ENCODE measurements at regions not wholly inside any gene's neighbourhood (a gene's known extent, or its start where the extent isn't known, plus 50 kb on each side); places are given as distances from the start of the nearest gene placed in this dataset.

- intact Hi-C loops (cut with micrococcal nuclease) = no loop called here
Observed at GRCh38 chr13:78309497-78310180, 293.7 kb downstream of the POU4F1 start.

GRCh38 chr13:78306519-78307206 is 296.7 kb downstream of the POU4F1 start:
- no peak for DNase-seq
- H2AFZ ChIP-seq (ENCODE audit: insufficient read depth, low read depth, low read length, poor library complexity, severe bottlenecking) = no peak overlapping the region
- no peak overlapping the region for H3K9ac ChIP-seq (ENCODE audit: insufficient read depth, low read length, poor library complexity, severe bottlenecking)
- H3K27me3 Mint-ChIP-seq (ENCODE audit: low read depth in 3 of 3) = peaks cover 0 to 3% (median 2%) of the 10 kb centered on the region in 3 donors
- H3K4me1 ChIP-seq (ENCODE audit: control insufficient read depth in 1 of 2, insufficient read depth in 2 of 2, low read length in 2 of 2) = no peaks in the 10 kb centered on the region
- H3K9me3 Mint-ChIP-seq = no peaks in the 10 kb centered on the region
- WGBS (ENCODE audit: insufficient coverage) = no CpG with 5 or more reads among the region's 3 CpGs
- no peaks in the 10 kb centered on the region for H3K79me2 ChIP-seq (ENCODE audit: insufficient read depth, low read length)
- no peak for TF ChIP-seq CTCF (IDR thresholded peaks at IDR 0.05)
- no peaks in the 10 kb centered on the region for H4K20me1 ChIP-seq (ENCODE audit: insufficient read depth, low read length)
- intact Hi-C loops (cut with micrococcal nuclease) = no loop called here
- H3K4me3 Mint-ChIP-seq = no peak overlapping the region
- no peaks in the 10 kb centered on the region for H3K36me3 Mint-ChIP-seq
- no peak overlapping the region for H3K27ac Mint-ChIP-seq
- H3K4me2 ChIP-seq (replicated peaks; ENCODE audit: extremely low read depth, low read length, poor library complexity, severe bottlenecking) = no peak overlapping the region
- no peaks in the 10 kb centered on the region for H3K27me3 ChIP-seq (ENCODE audit: control insufficient read depth in 2 of 2, insufficient read depth in 2 of 2, low read length in 2 of 2)
- H3K27ac ChIP-seq (ENCODE audit: low read depth in 1 of 2, low read length in 2 of 2) = no peak overlapping the region
- no peak overlapping the region for H3K4me3 ChIP-seq (replicated peaks in 1 of 3; ENCODE audit: low read depth in 2 of 3, low read length in 3 of 3)
- H3K4me1 Mint-ChIP-seq = no peaks in the 10 kb centered on the region
- no peaks in the 10 kb centered on the region for H3K9me3 ChIP-seq (replicated peaks in 1 of 2; ENCODE audit: control insufficient read depth in 1 of 2, insufficient read depth in 1 of 2, low read length in 2 of 2)
- no peaks in the 10 kb centered on the region for H3K36me3 ChIP-seq (replicated peaks in 1 of 2; ENCODE audit: control insufficient read depth in 1 of 2, insufficient read depth in 2 of 2, low read length in 2 of 2)

More at GRCh38 chr13:78309497-78310180, 293.7 kb downstream of the POU4F1 start:
- Histone ChIP-seq H3K36me3 (replicated peaks in 1 of 2; ENCODE audit: control insufficient read depth in 1 of 2, insufficient read depth in 2 of 2, low read length in 2 of 2) (no peaks in the 10 kb centered on the region), H3K4me2 (replicated peaks; ENCODE audit: extremely low read depth, low read length, poor library complexity, severe bottlenecking) (no peak overlapping the region), H3K27me3 (ENCODE audit: control insufficient read depth in 2 of 2, insufficient read depth in 2 of 2, low read length in 2 of 2) (no peaks in the 10 kb centered on the region), H3K79me2 (ENCODE audit: insufficient read depth, low read length) (no peaks in the 10 kb centered on the region), H3K9me3 (replicated peaks in 1 of 2; ENCODE audit: control insufficient read depth in 1 of 2, insufficient read depth in 1 of 2, low read length in 2 of 2) (no peaks in the 10 kb centered on the region), H3K4me1 (ENCODE audit: control insufficient read depth in 1 of 2, insufficient read depth in 2 of 2, low read length in 2 of 2) (no peaks in the 10 kb centered on the region), H4K20me1 (ENCODE audit: insufficient read depth, low read length) (no peaks in the 10 kb centered on the region), H3K9ac (ENCODE audit: insufficient read depth, low read length, poor library complexity, severe bottlenecking) (no peak overlapping the region), H3K4me3 (replicated peaks in 1 of 3; ENCODE audit: low read depth in 2 of 3, low read length in 3 of 3) (no peak overlapping the region), H3K27ac (ENCODE audit: low read depth in 1 of 2, low read length in 2 of 2) (no peak overlapping the region), H2AFZ (ENCODE audit: insufficient read depth, low read depth, low read length, poor library complexity, severe bottlenecking) (no peak overlapping the region)
- Mint-ChIP-seq H3K4me1 (no peaks in the 10 kb centered on the region), H3K36me3 (no peaks in the 10 kb centered on the region), H3K9me3 (peaks cover 0 to 2% (median 0%) of the 10 kb centered on the region in 7 donors), H3K27ac (no peak overlapping the region), H3K27me3 (ENCODE audit: low read depth in 3 of 3) (peaks cover 0 to 3% (median 2%) of the 10 kb centered on the region in 3 donors), H3K4me3 (no peak overlapping the region)
- TF ChIP-seq CTCF (IDR thresholded peaks at IDR 0.05) = no peak
- no CpG with 5 or more reads among the region's 4 CpGs for WGBS (ENCODE audit: insufficient coverage)
- DNase-seq = no peak
